ENCODE measurements at regions not wholly inside any gene's neighbourhood (a gene's known extent, or its start where the extent isn't known, plus 50 kb on each side); places are given as distances from the start of the nearest gene placed in this dataset.

- TF ChIP-seq CTCF (optimal IDR thresholded peaks at IDR 0.05 in 1 of 3, IDR thresholded peaks at IDR 0.05 in 1 of 3, conservative IDR thresholded peaks at IDR 0.05 in 1 of 3; ENCODE audit: extremely low read depth in 1 of 3, insufficient read depth in 2 of 3, low read length in 3 of 3): no peak
- TF ChIP-seq EZH2 (IDR thresholded peaks at IDR 0.05; ENCODE audit: low read length): no peak
Observed at GRCh38 chr2:210792000-210792399, 235.6 kb downstream of the CPS1 start.

Measured in keratinocyte (primary cell).